ENCODE measurements at regions not wholly inside any gene's neighbourhood (a gene's known extent, or its start where the extent isn't known, plus 50 kb on each side); places are given as distances from the start of the nearest gene placed in this dataset.
"Not testable (repeated sequence)": the region's sequence is repeated elsewhere in the genome, so short reads cannot be mapped to it uniquely, and the experiment has no call there.

GRCh38 chr9:85077944-85078343 lies 408.4 kb downstream of the NTRK2 start:
- no peak overlapping the region for H3K4me3 ChIP-seq (ENCODE audit: low read depth, low read length)
- no peak for TF ChIP-seq CTCF (IDR thresholded peaks at IDR 0.05; ENCODE audit: borderline replicate concordance, insufficient read depth, low read depth, low read length)

- H3K4me3 ChIP-seq (ENCODE audit: low read depth, low read length): not testable (repeated sequence)
Measured at GRCh38 chr9:85077146-85077545, 407.6 kb downstream of the NTRK2 start.

Measured in GM12875 (cell line).